HG03066 (cell line): ENCODE measurements at regions not wholly inside any gene's neighbourhood (a gene's known extent, or its start where the extent isn't known, plus 50 kb on each side); places are given as distances from the start of the nearest gene placed in this dataset.

Experiments used
- ATAC-seq: cut with Tn5 transposase; IDR thresholded peaks from one replicate; pipeline ENCODE4 v1.9.1; 2021; ENCODE audit warnings: low read depth; ENCODE audit not compliant: unreplicated experiment

GRCh38 chr3:88528494-88528893 is 378.7 kb downstream of the C3orf38 start:
- no peak for ATAC-seq

- no peak for ATAC-seq
Measured at GRCh38 chr3:88534534-88534933, 384.8 kb downstream of the C3orf38 start.

- ATAC-seq = no peak
Measured at GRCh38 chr3:88535563-88535962, 385.8 kb downstream of the C3orf38 start.

GRCh38 chr3:88542916-88543315 is 393.2 kb downstream of the C3orf38 start:
- no peak for ATAC-seq

- ATAC-seq = no peak
Measured at GRCh38 chr3:88572450-88572849, 422.7 kb downstream of the C3orf38 start.

GRCh38 chr3:88573472-88573871 is 423.7 kb downstream of the C3orf38 start:
- ATAC-seq = no peak

- ATAC-seq = no peak
Measured at GRCh38 chr3:88574146-88574545, 424.4 kb downstream of the C3orf38 start.

- no peak for ATAC-seq
Measured at GRCh38 chr3:88584451-88584850, 434.7 kb downstream of the C3orf38 start.

GRCh38 chr3:88586121-88586640 is 436.4 kb downstream of the C3orf38 start:
- no peak for ATAC-seq

- no peak for ATAC-seq
Measured at GRCh38 chr3:88589138-88589537, 439.4 kb downstream of the C3orf38 start.

GRCh38 chr3:88595026-88595425 is 445.3 kb downstream of the C3orf38 start:
- ATAC-seq = no peak

- ATAC-seq = no peak
Measured at GRCh38 chr3:88596451-88596850, 446.7 kb downstream of the C3orf38 start.

GRCh38 chr3:88610820-88611219 is 461.1 kb downstream of the C3orf38 start:
- no peak for ATAC-seq

GRCh38 chr3:88611826-88612326 is 462.1 kb downstream of the C3orf38 start:
- no peak for ATAC-seq

GRCh38 chr3:88616413-88616812 is 466.7 kb downstream of the C3orf38 start:
- ATAC-seq = no peak

- no peak for ATAC-seq
Measured at GRCh38 chr3:88617283-88617682, 467.5 kb downstream of the C3orf38 start.

- ATAC-seq = no peak
Measured at GRCh38 chr3:88618021-88618645, 468.4 kb downstream of the C3orf38 start.

- ATAC-seq = no peak
Measured at GRCh38 chr3:88621586-88621985, 471.8 kb downstream of the C3orf38 start.

GRCh38 chr3:88623709-88624108 is 473.9 kb downstream of the C3orf38 start:
- ATAC-seq = no peak

- no peak for ATAC-seq
Measured at GRCh38 chr3:88626456-88627120, 476.8 kb downstream of the C3orf38 start.

- ATAC-seq = no peak
Measured at GRCh38 chr3:88628901-88629300, 478.5 kb upstream of the EPHA3 start.

GRCh38 chr3:88632226-88632625 is 475.2 kb upstream of the EPHA3 start:
- ATAC-seq = no peak
